Stimulated activated CD4-positive, alpha-beta T cell treated with anti-CD3 and anti-CD28 coated beads, Interleukin-1b, Interleukin-23, amount 100 ng/mL, for 4 hours (primary cell): ENCODE measurements at regions not wholly inside any gene's neighbourhood (a gene's known extent, or its start where the extent isn't known, plus 50 kb on each side); places are given as distances from the start of the nearest gene placed in this dataset.

Experiments used
- DNase-seq, 2 donors: peaks; one replicate each; pipeline ENCODE4 v3.0.0-alpha.2; 2020; ENCODE audit warnings: low read depth in 2 of 2

- DNase-seq: no peak
Observed at GRCh38 chr15:93428807-93429351, 339.9 kb upstream of the RGMA start.

GRCh38 chr15:93428150-93428549, 339.1 kb upstream of the RGMA start:
- DNase-seq: no peak

- DNase-seq: no peak
Observed at GRCh38 chr15:93424131-93424530, 335.1 kb upstream of the RGMA start.

- DNase-seq: no peak
Observed at GRCh38 chr15:93422476-93422875, 333.5 kb upstream of the RGMA start.

GRCh38 chr15:93420477-93420876, 331.5 kb upstream of the RGMA start:
- DNase-seq: no peak

- no peak for DNase-seq
Observed at GRCh38 chr15:93420050-93420452, 331.0 kb upstream of the RGMA start.

- no peak for DNase-seq
Observed at GRCh38 chr15:93418566-93418965, 329.6 kb upstream of the RGMA start.

- no peak for DNase-seq
Observed at GRCh38 chr15:93417631-93418030, 328.6 kb upstream of the RGMA start.

GRCh38 chr15:93417156-93417555, 328.1 kb upstream of the RGMA start:
- DNase-seq: no peak

GRCh38 chr15:93415576-93415975, 326.6 kb upstream of the RGMA start:
- DNase-seq: no peak

- no peak for DNase-seq
Observed at GRCh38 chr15:93414576-93415231, 325.7 kb upstream of the RGMA start.

- no peak for DNase-seq
Observed at GRCh38 chr15:93413745-93414144, 324.7 kb upstream of the RGMA start.

GRCh38 chr15:93399121-93399520, 310.1 kb upstream of the RGMA start:
- no peak for DNase-seq

- no peak for DNase-seq
Observed at GRCh38 chr15:93389211-93389610, 300.2 kb upstream of the RGMA start.

GRCh38 chr15:93384886-93385285, 295.9 kb upstream of the RGMA start:
- DNase-seq: no peak

- DNase-seq: no peak
Observed at GRCh38 chr15:93382200-93382820, 293.3 kb upstream of the RGMA start.

GRCh38 chr15:93378558-93378957, 289.5 kb upstream of the RGMA start:
- no peak for DNase-seq

GRCh38 chr15:93372865-93373223, 283.8 kb upstream of the RGMA start:
- no peak for DNase-seq

- no peak for DNase-seq
Observed at GRCh38 chr15:93372208-93372864, 283.3 kb upstream of the RGMA start.

- no peak for DNase-seq
Observed at GRCh38 chr15:93366387-93367100, 277.5 kb upstream of the RGMA start.

- no peak for DNase-seq
Observed at GRCh38 chr15:93362821-93363220, 273.8 kb upstream of the RGMA start.

GRCh38 chr15:93362203-93362602, 273.2 kb upstream of the RGMA start:
- DNase-seq: no peak
